GM23338 (cell line): ENCODE measurements at regions not wholly inside any gene's neighbourhood (a gene's known extent, or its start where the extent isn't known, plus 50 kb on each side); places are given as distances from the start of the nearest gene placed in this dataset.

Experiments
- ATAC-seq: fragments of 200-7000 bp; cut with Tn5 transposase; 3 replicates; pipeline ENCODE4 v1.9.1; 2020
- DNase-seq: peaks from one replicate; pipeline ENCODE4 v3.0.0-alpha.2; 2015; ENCODE audit warnings: low spot score
- H2AFZ ChIP-seq: fragments of 200-600 bp; sonication (generic); 2 replicates; pipeline ENCODE4 v1.8.0; 2016; ENCODE audit warnings: antibody characterized with exemption, mild to moderate bottlenecking, moderate library complexity
- H3F3A ChIP-seq: fragments of 200-600 bp; sonication (generic); replicated peaks from 2 replicates; pipeline ENCODE4 v1.8.0; 2017; ENCODE audit warnings: antibody characterized with exemption, mixed run types, low read depth
- H3K27ac ChIP-seq: fragments of 200-600 bp; sonication (generic); 2 replicates; pipeline ENCODE4 v1.6.1; 2016; ENCODE audit warnings: low read depth
- H3K27me3 ChIP-seq: fragments of 200-600 bp; sonication (generic); 2 replicates; pipeline ENCODE4 v1.8.0; 2016; ENCODE audit warnings: mild to moderate bottlenecking, mixed run types, moderate library complexity; ENCODE audit not compliant: insufficient read depth
- H3K36me3 ChIP-seq: fragments of 200-600 bp; sonication (generic); 2 replicates; pipeline ENCODE4 v1.8.0; 2016; ENCODE audit warnings: mild to moderate bottlenecking; ENCODE audit not compliant: insufficient read depth
- H3K4me1 ChIP-seq: fragments of 200-600 bp; sonication (generic); 2 replicates; pipeline ENCODE4 v1.8.0; 2016; ENCODE audit warnings: mild to moderate bottlenecking, moderate library complexity; ENCODE audit not compliant: insufficient read depth
- H3K4me2 ChIP-seq: fragments of 200-600 bp; sonication (generic); 2 replicates; pipeline ENCODE4 v1.7.1; 2017; ENCODE audit warnings: mixed run types
- H3K4me3 ChIP-seq: fragments of 200-600 bp; sonication (generic); 2 replicates; pipeline ENCODE4 v1.6.1; 2016; ENCODE audit warnings: mixed run types
- H3K79me2 ChIP-seq: fragments of 200-600 bp; sonication (generic); replicated peaks from 2 replicates; pipeline ENCODE4 v1.8.0; 2017; ENCODE audit warnings: mild to moderate bottlenecking; ENCODE audit not compliant: insufficient read depth
- H3K9me2 ChIP-seq: fragments of 200-600 bp; sonication (generic); 2 replicates; pipeline ENCODE4 v1.8.0; 2017; ENCODE audit not compliant: insufficient read depth
- H4K20me1 ChIP-seq: fragments of 200-600 bp; sonication (generic); replicated peaks from 2 replicates; pipeline ENCODE4 v1.8.0; 2017; ENCODE audit warnings: mild to moderate bottlenecking; ENCODE audit not compliant: insufficient read depth
- H3K27ac Mint-ChIP-seq: 2 replicates; pipeline ENCODE4 v1.8.0; 2020; ENCODE audit warnings: inconsistent platforms, mild to moderate bottlenecking, moderate library complexity, mixed read lengths
- H3K27me3 Mint-ChIP-seq: 3 replicates; pipeline ENCODE4 v1.8.0; 2022; ENCODE audit warnings: low read depth, mild to moderate bottlenecking, moderate library complexity, mixed read lengths, inconsistent platforms; ENCODE audit not compliant: insufficient read depth, poor library complexity
- H3K36me3 Mint-ChIP-seq: 3 replicates; pipeline ENCODE4 v1.8.0; 2021; ENCODE audit warnings: low read depth, mild to moderate bottlenecking, inconsistent platforms, moderate library complexity, mixed read lengths
- H3K4me1 Mint-ChIP-seq: 3 replicates; pipeline ENCODE4 v1.8.0; 2020; ENCODE audit warnings: mild to moderate bottlenecking, inconsistent platforms, mixed read lengths
- H3K4me3 Mint-ChIP-seq: 3 replicates; pipeline ENCODE4 v1.8.0; 2021; ENCODE audit warnings: moderate library complexity, mild to moderate bottlenecking, inconsistent platforms, mixed read lengths
- H3K9me3 Mint-ChIP-seq: 3 replicates; pipeline ENCODE4 v1.8.0; 2020; ENCODE audit warnings: moderate library complexity, mild to moderate bottlenecking, inconsistent platforms, mixed read lengths
- CREB1 ChIP-seq: fragments of 250-450 bp; sonication (Bioruptor Pico); IDR thresholded peaks from 2 replicates; pipeline ENCODE4 v1.5.0; 2020; ENCODE audit warnings: low read depth, mild to moderate bottlenecking, moderate library complexity
- ETS1 ChIP-seq: IDR thresholded peaks from 2 replicates; pipeline ENCODE4 v1.6.1; 2016; ENCODE audit warnings: antibody characterized with exemption
- EZH2 ChIP-seq: fragments of 200-600 bp; sonication (generic); IDR thresholded peaks from one replicate; pipeline ENCODE4 v1.8.0; 2017; ENCODE audit warnings: antibody characterized with exemption, mild to moderate bottlenecking, low read depth; ENCODE audit not compliant: unreplicated experiment
- EZH2phosphoT487 ChIP-seq: fragments of 200-600 bp; sonication (generic); IDR thresholded peaks from one replicate; pipeline ENCODE4 v1.8.1; 2018; ENCODE audit warnings: antibody characterized with exemption; ENCODE audit not compliant: unreplicated experiment
- JUNB ChIP-seq: IDR thresholded peaks from one replicate; pipeline ENCODE4 v1.6.1; 2016; ENCODE audit warnings: antibody characterized with exemption; ENCODE audit not compliant: unreplicated experiment
- NANOG ChIP-seq: IDR thresholded peaks from 2 replicates; pipeline ENCODE4 v1.6.1; 2016; ENCODE audit warnings: antibody characterized with exemption, borderline replicate concordance
- POLR2AphosphoS5 ChIP-seq: IDR thresholded peaks from 2 replicates; pipeline ENCODE4 v1.6.1; 2016; ENCODE audit warnings: antibody characterized with exemption, low read depth
- STAT1 ChIP-seq: IDR thresholded peaks from one replicate; pipeline ENCODE4 v1.6.1; 2016; ENCODE audit warnings: antibody characterized with exemption; ENCODE audit not compliant: unreplicated experiment
- ZNF114 ChIP-seq: fragments of 250-450 bp; sonication (Bioruptor Pico); IDR thresholded peaks from 2 replicates; pipeline ENCODE4 v1.5.0; 2020; ENCODE audit warnings: mild to moderate bottlenecking, moderate library complexity
- ZNF331 ChIP-seq: fragments of 250-450 bp; sonication (Bioruptor Pico); IDR thresholded peaks from 2 replicates; pipeline ENCODE4 v1.5.0; 2020; ENCODE audit warnings: low read depth, mild to moderate bottlenecking, moderate library complexity
- ZNF462 ChIP-seq: fragments of 250-450 bp; sonication (Bioruptor Pico); IDR thresholded peaks from 2 replicates; pipeline ENCODE4 v1.5.0; 2020; ENCODE audit warnings: mild to moderate bottlenecking, moderate library complexity
- TF ChIP-seq, protein P1 (sequence below): IDR thresholded peaks from one replicate; pipeline ENCODE4 v1.6.1; 2018; ENCODE audit warnings: antibody characterized with exemption; ENCODE audit not compliant: unreplicated experiment
- TF ChIP-seq, protein P2 (sequence below), 2 experiments: fragments of 200-600 bp in 1 of 2; sonication (generic) in 1 of 2; conservative IDR thresholded peaks; 2 replicates each; pipeline versions ENCODE4 v1.5.1 to v1.6.1; 2016 to 2017; ENCODE audit warnings: antibody characterized with exemption in 2 of 2, low read depth in 2 of 2, mild to moderate bottlenecking in 2 of 2, moderate library complexity in 1 of 2

DNA sequence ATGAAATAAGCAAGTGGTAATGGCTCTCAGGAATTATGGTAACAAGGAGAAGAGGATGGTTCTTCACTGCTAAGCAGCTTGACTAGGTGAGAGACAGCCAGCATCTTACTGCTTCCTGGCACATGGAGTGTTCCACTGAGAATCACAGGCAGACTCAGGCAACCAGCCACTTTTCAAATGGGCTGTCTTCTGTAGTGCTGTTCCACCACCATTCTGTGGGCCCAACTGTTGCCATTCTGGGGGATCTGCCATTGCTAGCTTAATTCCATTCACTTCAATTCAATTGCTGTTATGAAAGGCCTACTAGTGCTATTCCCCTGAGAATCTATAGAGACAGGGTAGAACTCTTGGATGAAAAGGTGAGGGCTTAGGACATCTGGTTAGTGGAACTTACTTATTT is 341.9 kb downstream of the KCNRG start:
- H3K4me1 Mint-ChIP-seq, result no peaks in the 10 kb centered on the region; the same call in 2 of the 3 replicates
- no peak overlapping the region for H3K27ac Mint-ChIP-seq
- H3K9me3 Mint-ChIP-seq, result no peaks in the 10 kb centered on the region

More for the DNA sequence above, 341.9 kb downstream of the KCNRG start:
- H3K4me1 ChIP-seq, result no peaks in the 10 kb centered on the region
- H3K4me3 Mint-ChIP-seq, result no peak overlapping the region
- no peak overlapping the region for H3K4me2 ChIP-seq
- no peaks in the 10 kb centered on the region for H3F3A ChIP-seq
- no peak overlapping the region for H3K4me3 ChIP-seq
- no peaks in the 10 kb centered on the region for H4K20me1 ChIP-seq
- ATAC-seq (no peak), DNase-seq (no peak)
- no peaks in the 10 kb centered on the region for H3K9me2 ChIP-seq
- no peak overlapping the region for H2AFZ ChIP-seq
- H3K79me2 ChIP-seq, result no peaks in the 10 kb centered on the region
- no peaks in the 10 kb centered on the region for H3K27me3 ChIP-seq
- H3K36me3 ChIP-seq, result no peaks in the 10 kb centered on the region
- no peak overlapping the region for H3K27ac ChIP-seq
- TF ChIP-seq, protein P1, sequence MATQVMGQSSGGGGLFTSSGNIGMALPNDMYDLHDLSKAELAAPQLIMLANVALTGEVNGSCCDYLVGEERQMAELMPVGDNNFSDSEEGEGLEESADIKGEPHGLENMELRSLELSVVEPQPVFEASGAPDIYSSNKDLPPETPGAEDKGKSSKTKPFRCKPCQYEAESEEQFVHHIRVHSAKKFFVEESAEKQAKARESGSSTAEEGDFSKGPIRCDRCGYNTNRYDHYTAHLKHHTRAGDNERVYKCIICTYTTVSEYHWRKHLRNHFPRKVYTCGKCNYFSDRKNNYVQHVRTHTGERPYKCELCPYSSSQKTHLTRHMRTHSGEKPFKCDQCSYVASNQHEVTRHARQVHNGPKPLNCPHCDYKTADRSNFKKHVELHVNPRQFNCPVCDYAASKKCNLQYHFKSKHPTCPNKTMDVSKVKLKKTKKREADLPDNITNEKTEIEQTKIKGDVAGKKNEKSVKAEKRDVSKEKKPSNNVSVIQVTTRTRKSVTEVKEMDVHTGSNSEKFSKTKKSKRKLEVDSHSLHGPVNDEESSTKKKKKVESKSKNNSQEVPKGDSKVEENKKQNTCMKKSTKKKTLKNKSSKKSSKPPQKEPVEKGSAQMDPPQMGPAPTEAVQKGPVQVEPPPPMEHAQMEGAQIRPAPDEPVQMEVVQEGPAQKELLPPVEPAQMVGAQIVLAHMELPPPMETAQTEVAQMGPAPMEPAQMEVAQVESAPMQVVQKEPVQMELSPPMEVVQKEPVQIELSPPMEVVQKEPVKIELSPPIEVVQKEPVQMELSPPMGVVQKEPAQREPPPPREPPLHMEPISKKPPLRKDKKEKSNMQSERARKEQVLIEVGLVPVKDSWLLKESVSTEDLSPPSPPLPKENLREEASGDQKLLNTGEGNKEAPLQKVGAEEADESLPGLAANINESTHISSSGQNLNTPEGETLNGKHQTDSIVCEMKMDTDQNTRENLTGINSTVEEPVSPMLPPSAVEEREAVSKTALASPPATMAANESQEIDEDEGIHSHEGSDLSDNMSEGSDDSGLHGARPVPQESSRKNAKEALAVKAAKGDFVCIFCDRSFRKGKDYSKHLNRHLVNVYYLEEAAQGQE, result no peak
- TF ChIP-seq ETS1 (no peak), STAT1 (no peak), EZH2 (no peak), JUNB (no peak), ZNF114 (CRISPR knock-in tag) (no peak), ZNF331 (CRISPR knock-in tag) (no peak), CREB1 (CRISPR knock-in tag) (no peak), ZNF462 (CRISPR knock-in tag) (no peak), EZH2phosphoT487 (no peak), POLR2AphosphoS5 (no peak), NANOG (no peak)
- TF ChIP-seq, protein P2, sequence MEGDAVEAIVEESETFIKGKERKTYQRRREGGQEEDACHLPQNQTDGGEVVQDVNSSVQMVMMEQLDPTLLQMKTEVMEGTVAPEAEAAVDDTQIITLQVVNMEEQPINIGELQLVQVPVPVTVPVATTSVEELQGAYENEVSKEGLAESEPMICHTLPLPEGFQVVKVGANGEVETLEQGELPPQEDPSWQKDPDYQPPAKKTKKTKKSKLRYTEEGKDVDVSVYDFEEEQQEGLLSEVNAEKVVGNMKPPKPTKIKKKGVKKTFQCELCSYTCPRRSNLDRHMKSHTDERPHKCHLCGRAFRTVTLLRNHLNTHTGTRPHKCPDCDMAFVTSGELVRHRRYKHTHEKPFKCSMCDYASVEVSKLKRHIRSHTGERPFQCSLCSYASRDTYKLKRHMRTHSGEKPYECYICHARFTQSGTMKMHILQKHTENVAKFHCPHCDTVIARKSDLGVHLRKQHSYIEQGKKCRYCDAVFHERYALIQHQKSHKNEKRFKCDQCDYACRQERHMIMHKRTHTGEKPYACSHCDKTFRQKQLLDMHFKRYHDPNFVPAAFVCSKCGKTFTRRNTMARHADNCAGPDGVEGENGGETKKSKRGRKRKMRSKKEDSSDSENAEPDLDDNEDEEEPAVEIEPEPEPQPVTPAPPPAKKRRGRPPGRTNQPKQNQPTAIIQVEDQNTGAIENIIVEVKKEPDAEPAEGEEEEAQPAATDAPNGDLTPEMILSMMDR (conservative IDR thresholded peaks at IDR 0.05; ENCODE audit: low read depth in 2 of 2), result no peak
- H3K36me3 Mint-ChIP-seq, result no peaks in the 10 kb centered on the region
- no peaks in the 10 kb centered on the region for H3K27me3 Mint-ChIP-seq
